ENCODE measurements at regions not wholly inside any gene's neighbourhood (a gene's known extent, or its start where the extent isn't known, plus 50 kb on each side); places are given as distances from the start of the nearest gene placed in this dataset.

- no peak for DNase-seq (ENCODE audit: low read depth in 2 of 2)
These were observed 449.9 kb downstream of the LRATD1 start for GRCh38 chr2:15082105-15083058.

- DNase-seq (ENCODE audit: low read depth in 2 of 2) = no peak
These were observed 452.4 kb downstream of the LRATD1 start for GRCh38 chr2:15084826-15085489.

GRCh38 chr2:15092181-15092580 lies 459.7 kb downstream of the LRATD1 start:
- DNase-seq (ENCODE audit: low read depth in 2 of 2) = no peak

- no peak for DNase-seq (ENCODE audit: low read depth in 2 of 2)
These were observed 460.2 kb downstream of the LRATD1 start for GRCh38 chr2:15092691-15093090.

- no peak for DNase-seq (ENCODE audit: low read depth in 2 of 2)
These were observed 461.6 kb downstream of the LRATD1 start for GRCh38 chr2:15094161-15094560.

GRCh38 chr2:15096873-15097272 lies 464.3 kb downstream of the NBAS start:
- DNase-seq (ENCODE audit: low read depth in 2 of 2) = no peak

GRCh38 chr2:15107137-15107536 lies 454.0 kb downstream of the NBAS start:
- DNase-seq (ENCODE audit: low read depth in 2 of 2) = no peak

- no peak for DNase-seq (ENCODE audit: low read depth in 2 of 2)
These were observed 449.4 kb downstream of the NBAS start for GRCh38 chr2:15111718-15112117.

GRCh38 chr2:15112216-15112615 lies 448.9 kb downstream of the NBAS start:
- peak; percentile 11 to 62 for DNase-seq (ENCODE audit: low read depth in 2 of 2)

- no peak for DNase-seq (ENCODE audit: low read depth in 2 of 2)
These were observed 445.4 kb downstream of the NBAS start for GRCh38 chr2:15115776-15116175.

GRCh38 chr2:15116830-15117229 lies 444.3 kb downstream of the NBAS start:
- DNase-seq (ENCODE audit: low read depth in 2 of 2) = no peak

Measured in dermis microvascular lymphatic vessel endothelial cell (primary cell).